Right lobe of liver (tissue), 6 donors: ENCODE measurements at regions not wholly inside any gene's neighbourhood (a gene's known extent, or its start where the extent isn't known, plus 50 kb on each side); places are given as distances from the start of the nearest gene placed in this dataset.
"Not testable (repeated sequence)": the region's sequence is repeated elsewhere in the genome, so short reads cannot be mapped to it uniquely, and the experiment has no call there.

Source experiments
- ATAC-seq, 4 donors: fragments of 200-7000 bp; cut with Tn5 transposase; one replicate each; pipeline ENCODE4 v1.9.1; 2020; ENCODE audit warnings: mild to moderate bottlenecking in 4 of 4, moderate library complexity in 4 of 4
- DNase-seq, 3 donors: peaks; one replicate each; pipeline ENCODE4 v3.0.0-alpha.2; 2020
- H3K27ac ChIP-seq, 3 donors: fragments of 200-600 bp; one replicate each; pipeline ENCODE4 v1.8.0; 2022
- H3K27me3 ChIP-seq, 2 donors: fragments of 200-600 bp; one replicate each; pipeline ENCODE4 v1.8.0; 2022
- H3K36me3 ChIP-seq, 4 donors: fragments of 200-600 bp; sonication (generic) in 1 of 4; one replicate each; pipeline versions ENCODE4 v1.5.1 to v1.8.0; 2017 to 2022; ENCODE audit warnings: control low read depth in 1 of 4
- H3K4me1 ChIP-seq, 4 donors: fragments of 200-600 bp; sonication (generic) in 1 of 4; one replicate each; pipeline versions ENCODE4 v1.5.1 to v1.8.0; 2017 to 2022; ENCODE audit warnings: control low read depth in 1 of 4
- H3K4me3 ChIP-seq, 3 donors: fragments of 200-600 bp; one replicate each; pipeline ENCODE4 v1.8.0; 2022
- H3K9me3 ChIP-seq, 4 donors: fragments of 200-600 bp; sonication (generic) in 1 of 4; one replicate each; pipeline versions ENCODE4 v1.5.1 to v1.8.0; 2017 to 2022; ENCODE audit warnings: control low read depth in 1 of 4
- CTCF ChIP-seq, 4 donors: fragments of 200-600 bp in 3 of 4; fragments of 450-650 bp in 1 of 4; IDR thresholded peaks; one replicate each; pipeline versions ENCODE4 v1.5.1 to v1.8.0; 2016 to 2022; ENCODE audit warnings: antibody characterized with exemption in 4 of 4, mild to moderate bottlenecking in 2 of 4
- POLR2A ChIP-seq: fragments of 450-650 bp; IDR thresholded peaks from one replicate; pipeline ENCODE4 v1.6.1; 2017; ENCODE audit warnings: antibody characterized with exemption, mild to moderate bottlenecking
- WGBS: methylation state at CpG from one replicate; pipeline ENCODE4 v1.1.6; 2018; ENCODE audit warnings: low coverage, low lambda C conversion rate; ENCODE audit not compliant: insufficient coverage; ENCODE audit errors: missing lambda C conversion rate; 5-methylcytosine and 5-hydroxymethylcytosine counted together
- intact Hi-C, 2 donors: fragments of 100-400 bp; cut with DNase I; formaldehyde crosslinking; loops; one replicate each; pipeline versions ENCODE4 v1.11.2 to v1.14.1; 2022
- donor health status: DM: no; HTN: yes; CAD: no.
- donor health status: DM: no; HTN: no; CAD: no.
- donor health status: DM: no; HTN: no; CAD: no.
- donor health status: DM: no; HTN: yes; CAD: no.
- donor health status: DM: no; HTN: yes; CAD: no.

GRCh38 chr5:25301836-25302235, 657.1 kb upstream of the CDH10 start:
- TF ChIP-seq POLR2A: no peak
- no peak for TF ChIP-seq CTCF (IDR thresholded peaks at IDR 0.05)
- intact Hi-C loops: no loop called here
- no peak for ATAC-seq
- no peaks in the 10 kb centered on the region for H3K9me3 ChIP-seq
- H3K27me3 ChIP-seq: no peaks in the 10 kb centered on the region
- H3K36me3 ChIP-seq: no peaks in the 10 kb centered on the region
- 65% methylated on average over 2 of the region's 2 CpGs for WGBS
- no peaks in the 10 kb centered on the region for H3K4me1 ChIP-seq
- no peak for DNase-seq
- no peak overlapping the region for H3K4me3 ChIP-seq
- no peak overlapping the region for H3K27ac ChIP-seq

GRCh38 chr5:25295067-25295466, 650.3 kb upstream of the CDH10 start:
- no peak overlapping the region for H3K27ac ChIP-seq
- H3K4me3 ChIP-seq: no peak overlapping the region
- H3K27me3 ChIP-seq: no peaks in the 10 kb centered on the region
- no peaks in the 10 kb centered on the region for H3K4me1 ChIP-seq
- WGBS: 39% methylated on average over 3 of the region's 3 CpGs
- no peak for DNase-seq
- intact Hi-C loops: no loop called here
- TF ChIP-seq CTCF (IDR thresholded peaks at IDR 0.05) (no peak), POLR2A (no peak)
- no peaks in the 10 kb centered on the region for H3K9me3 ChIP-seq
- ATAC-seq: no peak
- no peaks in the 10 kb centered on the region for H3K36me3 ChIP-seq

- ATAC-seq, intact Hi-C loops, H3K36me3 ChIP-seq, H3K27ac ChIP-seq, H3K4me1 ChIP-seq, H3K4me3 ChIP-seq, DNase-seq, H3K9me3 ChIP-seq, H3K27me3 ChIP-seq: not testable (repeated sequence)
- 94% methylated on average over 2 of the region's 2 CpGs for WGBS
Measured at GRCh38 chr5:25289766-25290165, 645.0 kb upstream of the CDH10 start.

GRCh38 chr5:25286319-25286718, 641.5 kb upstream of the CDH10 start:
- no peaks in the 10 kb centered on the region for H3K9me3 ChIP-seq
- DNase-seq (no peak), ATAC-seq (no peak)
- no peak overlapping the region for H3K27ac ChIP-seq
- no peak for TF ChIP-seq CTCF (IDR thresholded peaks at IDR 0.05)
- no peak for TF ChIP-seq POLR2A
- intact Hi-C loops: no loop called here
- H3K36me3 ChIP-seq: no peaks in the 10 kb centered on the region
- H3K4me3 ChIP-seq: no peak overlapping the region
- no peaks in the 10 kb centered on the region for H3K4me1 ChIP-seq
- H3K27me3 ChIP-seq: no peaks in the 10 kb centered on the region
- WGBS: 40% methylated on average over 3 of the region's 3 CpGs

- Histone ChIP-seq H3K27me3 (no peaks in the 10 kb centered on the region), H3K4me1 (no peaks in the 10 kb centered on the region), H3K4me3 (no peak overlapping the region), H3K27ac (no peak overlapping the region), H3K9me3 (no peaks in the 10 kb centered on the region), H3K36me3 (no peaks in the 10 kb centered on the region)
- DNase-seq (no peak), ATAC-seq (no peak)
- TF ChIP-seq CTCF (IDR thresholded peaks at IDR 0.05) (no peak), POLR2A (no peak)
- 40% methylated on average over 3 of the region's 3 CpGs for WGBS
- intact Hi-C loops: no loop called here
Measured at GRCh38 chr5:25285136-25285535, 640.4 kb upstream of the CDH10 start.

- H3K36me3 ChIP-seq, H3K4me1 ChIP-seq, H3K9me3 ChIP-seq, H3K27ac ChIP-seq, H3K27me3 ChIP-seq, DNase-seq, H3K4me3 ChIP-seq, ATAC-seq, intact Hi-C loops: not testable (repeated sequence)
- WGBS: 55% methylated on average over 6 of the region's 14 CpGs
Measured at GRCh38 chr5:25263507-25263906, 618.7 kb upstream of the CDH10 start.
